ENCODE measurements at regions not wholly inside any gene's neighbourhood (a gene's known extent, or its start where the extent isn't known, plus 50 kb on each side); places are given as distances from the start of the nearest gene placed in this dataset.

GRCh38 chr12:60014436-60014835 is 418.6 kb downstream of the SLC16A7 start:
- Histone ChIP-seq H3K27me3 (replicated peaks; ENCODE audit: insufficient read depth) (no peaks in the 10 kb centered on the region), H3K9me3 (no peaks in the 10 kb centered on the region), H3K27ac (no peak overlapping the region), H3K4me1 (ENCODE audit: control insufficient read depth in 1 of 2, low read depth in 2 of 2) (no peaks in the 10 kb centered on the region), H3K36me3 (no peaks in the 10 kb centered on the region), H3K4me3 (no peak overlapping the region)
- no peak for TF ChIP-seq CTCF (IDR thresholded peaks at IDR 0.05)
- DNase-seq (ENCODE audit: low spot score) (no peak), ATAC-seq (ENCODE audit: insufficient number of reproducible peaks, low FRiP score, low read depth) (no peak)

- no peaks in the 10 kb centered on the region for H3K27me3 ChIP-seq (replicated peaks; ENCODE audit: insufficient read depth)
- no peak overlapping the region for H3K27ac ChIP-seq
- H3K4me3 ChIP-seq, result no peak overlapping the region
- no peaks in the 10 kb centered on the region for H3K9me3 ChIP-seq
- ATAC-seq (ENCODE audit: insufficient number of reproducible peaks, low FRiP score, low read depth) (no peak), DNase-seq (ENCODE audit: low spot score) (no peak)
- TF ChIP-seq CTCF (IDR thresholded peaks at IDR 0.05), result no peak
- H3K36me3 ChIP-seq, result no peaks in the 10 kb centered on the region
- H3K4me1 ChIP-seq (ENCODE audit: control insufficient read depth in 1 of 2, low read depth in 2 of 2), result no peaks in the 10 kb centered on the region
Measured at GRCh38 chr12:60020068-60020467, 424.2 kb downstream of the SLC16A7 start.

- no peak for ATAC-seq (ENCODE audit: insufficient number of reproducible peaks, low FRiP score, low read depth)
- TF ChIP-seq CTCF (IDR thresholded peaks at IDR 0.05), result no peak
Measured at GRCh38 chr12:60021235-60021634, 425.4 kb downstream of the SLC16A7 start.

GRCh38 chr12:60027266-60027665 is 431.4 kb downstream of the SLC16A7 start:
- no peak overlapping the region for H3K4me3 ChIP-seq
- H3K27me3 ChIP-seq (replicated peaks; ENCODE audit: insufficient read depth), result no peaks in the 10 kb centered on the region
- ATAC-seq (ENCODE audit: insufficient number of reproducible peaks, low FRiP score, low read depth) (no peak), DNase-seq (ENCODE audit: low spot score) (no peak)
- H3K9me3 ChIP-seq, result no peaks in the 10 kb centered on the region
- H3K27ac ChIP-seq, result no peak overlapping the region
- H3K36me3 ChIP-seq, result no peaks in the 10 kb centered on the region
- H3K4me1 ChIP-seq (ENCODE audit: control insufficient read depth in 1 of 2, low read depth in 2 of 2), result no peaks in the 10 kb centered on the region
- no peak for TF ChIP-seq CTCF (IDR thresholded peaks at IDR 0.05)

More at GRCh38 chr12:60021235-60021634, 425.4 kb downstream of the SLC16A7 start:
- Histone ChIP-seq H3K4me1 (ENCODE audit: control insufficient read depth in 1 of 2, low read depth in 2 of 2) (no peaks in the 10 kb centered on the region), H3K36me3 (no peaks in the 10 kb centered on the region), H3K27ac (no peak overlapping the region), H3K9me3 (no peaks in the 10 kb centered on the region), H3K27me3 (replicated peaks; ENCODE audit: insufficient read depth) (no peaks in the 10 kb centered on the region), H3K4me3 (no peak overlapping the region)
- no peak for DNase-seq (ENCODE audit: low spot score)

- H3K27ac ChIP-seq, result no peak overlapping the region
- DNase-seq (ENCODE audit: low spot score) (no peak), ATAC-seq (ENCODE audit: insufficient number of reproducible peaks, low FRiP score, low read depth) (no peak)
- no peak for TF ChIP-seq CTCF (IDR thresholded peaks at IDR 0.05)
- no peaks in the 10 kb centered on the region for H3K36me3 ChIP-seq
- H3K9me3 ChIP-seq, result no peaks in the 10 kb centered on the region
- H3K4me1 ChIP-seq (ENCODE audit: control insufficient read depth in 1 of 2, low read depth in 2 of 2), result no peaks in the 10 kb centered on the region
- H3K27me3 ChIP-seq (replicated peaks; ENCODE audit: insufficient read depth), result no peaks in the 10 kb centered on the region
- no peak overlapping the region for H3K4me3 ChIP-seq
Measured at GRCh38 chr12:60034147-60034546, 438.3 kb downstream of the SLC16A7 start.

Measured in thoracic aorta (tissue), 2 donors.